Neural crest cell (in vitro differentiated cells): ENCODE measurements at regions not wholly inside any gene's neighbourhood (a gene's known extent, or its start where the extent isn't known, plus 50 kb on each side); places are given as distances from the start of the nearest gene placed in this dataset.

ENCODE experiments used
- DNase-seq: peaks from one replicate; pipeline ENCODE4 v3.0.0; 2021; ENCODE audit warnings: low read depth, mixed read lengths, low spot score
- H3K27ac Mint-ChIP-seq: one replicate; pipeline ENCODE4 v1.8.0; 2021; ENCODE audit warnings: mild to moderate bottlenecking, mixed read lengths; ENCODE audit not compliant: unreplicated experiment
- H3K27me3 Mint-ChIP-seq: 2 replicates; pipeline ENCODE4 v1.8.0; 2021; ENCODE audit warnings: low read depth, mild to moderate bottlenecking, mixed read lengths
- H3K36me3 Mint-ChIP-seq: 2 replicates; pipeline ENCODE4 v1.8.0; 2021; ENCODE audit warnings: low read depth, mild to moderate bottlenecking, mixed read lengths
- H3K4me1 Mint-ChIP-seq: 2 replicates; pipeline ENCODE4 v1.8.0; 2021; ENCODE audit warnings: mixed read lengths
- H3K4me3 Mint-ChIP-seq: one replicate; pipeline ENCODE4 v1.8.0; 2021; ENCODE audit warnings: mild to moderate bottlenecking, mixed read lengths
- H3K9me3 Mint-ChIP-seq: 2 replicates; pipeline ENCODE4 v1.8.0; 2021; ENCODE audit warnings: mixed read lengths
- TF ChIP-seq, protein P1 (sequence below): fragments of 200-600 bp; sonication (generic); conservative IDR thresholded peaks from 2 replicates; pipeline ENCODE4 v1.5.0; 2021; ENCODE audit warnings: antibody characterized with exemption, mild to moderate bottlenecking

DNA sequence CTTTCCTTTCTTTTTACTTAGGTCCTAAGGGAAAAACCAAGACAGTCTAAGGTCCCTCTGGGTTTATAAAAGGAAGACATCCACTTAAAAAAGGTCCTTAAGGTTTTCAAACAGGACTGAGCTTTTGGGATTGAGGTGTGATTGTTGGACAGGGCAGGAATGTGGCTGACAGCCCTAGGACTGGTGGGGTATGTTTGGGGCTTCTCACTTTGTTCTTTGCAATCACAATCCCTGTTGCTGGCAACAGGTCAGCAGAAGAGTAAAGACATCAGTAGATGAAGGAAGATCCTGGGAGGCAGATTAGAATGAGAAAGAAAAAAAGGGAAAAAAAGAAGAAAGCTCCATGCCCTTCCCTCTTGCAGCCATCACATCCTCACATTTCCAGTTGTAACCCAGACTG lies 101.4 kb upstream of the TARS1 start:
- Mint-ChIP-seq H3K27ac (peak overlapping the region; percentile 48), H3K4me1 (peaks cover 18% of the 10 kb centered on the region), H3K36me3 (no peaks in the 10 kb centered on the region), H3K9me3 (peaks cover 4% of the 10 kb centered on the region), H3K27me3 (no peaks in the 10 kb centered on the region), H3K4me3 (no peak overlapping the region)
- TF ChIP-seq, protein P1, sequence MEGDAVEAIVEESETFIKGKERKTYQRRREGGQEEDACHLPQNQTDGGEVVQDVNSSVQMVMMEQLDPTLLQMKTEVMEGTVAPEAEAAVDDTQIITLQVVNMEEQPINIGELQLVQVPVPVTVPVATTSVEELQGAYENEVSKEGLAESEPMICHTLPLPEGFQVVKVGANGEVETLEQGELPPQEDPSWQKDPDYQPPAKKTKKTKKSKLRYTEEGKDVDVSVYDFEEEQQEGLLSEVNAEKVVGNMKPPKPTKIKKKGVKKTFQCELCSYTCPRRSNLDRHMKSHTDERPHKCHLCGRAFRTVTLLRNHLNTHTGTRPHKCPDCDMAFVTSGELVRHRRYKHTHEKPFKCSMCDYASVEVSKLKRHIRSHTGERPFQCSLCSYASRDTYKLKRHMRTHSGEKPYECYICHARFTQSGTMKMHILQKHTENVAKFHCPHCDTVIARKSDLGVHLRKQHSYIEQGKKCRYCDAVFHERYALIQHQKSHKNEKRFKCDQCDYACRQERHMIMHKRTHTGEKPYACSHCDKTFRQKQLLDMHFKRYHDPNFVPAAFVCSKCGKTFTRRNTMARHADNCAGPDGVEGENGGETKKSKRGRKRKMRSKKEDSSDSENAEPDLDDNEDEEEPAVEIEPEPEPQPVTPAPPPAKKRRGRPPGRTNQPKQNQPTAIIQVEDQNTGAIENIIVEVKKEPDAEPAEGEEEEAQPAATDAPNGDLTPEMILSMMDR, result no peak
- DNase-seq, result no peak

DNA sequence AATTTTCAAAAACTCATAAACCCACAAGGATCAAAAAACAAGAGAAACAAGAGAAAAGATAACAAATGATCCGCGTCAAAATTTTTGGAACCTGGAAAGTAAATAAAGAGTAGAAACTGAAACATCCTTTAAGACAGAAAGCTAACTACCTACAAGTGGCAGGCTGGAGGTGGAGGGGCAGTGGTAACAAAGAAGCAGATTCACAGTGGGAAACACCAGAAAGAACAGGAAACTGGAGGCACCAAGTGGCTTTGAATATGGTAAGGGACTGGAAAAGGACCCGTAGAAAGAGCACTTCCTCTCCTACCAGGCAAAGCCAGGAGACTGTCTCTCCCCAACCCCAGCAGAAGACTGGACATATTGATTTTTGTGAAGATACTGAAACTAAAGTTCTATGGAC lies 100.6 kb upstream of the TARS1 start:
- Mint-ChIP-seq H3K27me3 (no peaks in the 10 kb centered on the region), H3K27ac (peak overlapping the region; percentile 78), H3K36me3 (no peaks in the 10 kb centered on the region), H3K9me3 (peaks cover 1% of the 10 kb centered on the region), H3K4me3 (no peak overlapping the region), H3K4me1 (peaks cover 24% of the 10 kb centered on the region)
- TF ChIP-seq, protein P1, result no peak
- no peak for DNase-seq

DNA sequence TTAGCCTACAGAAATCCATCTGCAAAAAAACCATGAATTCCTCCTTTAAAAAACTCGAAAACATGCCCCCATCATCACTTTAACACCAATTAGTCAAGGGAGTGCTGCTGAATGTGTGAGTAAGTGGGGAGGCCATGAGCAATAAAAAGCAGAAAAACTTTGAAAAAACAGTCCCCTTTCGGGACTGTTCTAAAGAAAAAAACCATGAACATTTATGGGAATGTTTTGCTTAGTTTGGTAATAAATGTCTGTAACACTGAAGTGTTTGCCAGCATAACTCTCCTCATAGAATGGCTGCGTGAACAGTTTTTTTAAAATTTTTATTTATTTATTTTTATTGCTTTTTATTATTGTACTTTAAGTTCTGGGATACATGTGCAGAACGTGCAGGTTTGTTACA lies 99.4 kb upstream of the TARS1 start:
- Mint-ChIP-seq H3K27ac (no peak overlapping the region), H3K4me1 (peaks cover 31% of the 10 kb centered on the region), H3K9me3 (peaks cover 2% of the 10 kb centered on the region), H3K4me3 (no peak overlapping the region), H3K27me3 (no peaks in the 10 kb centered on the region), H3K36me3 (no peaks in the 10 kb centered on the region)
- TF ChIP-seq, protein P1, result no peak
- no peak for DNase-seq

DNA sequence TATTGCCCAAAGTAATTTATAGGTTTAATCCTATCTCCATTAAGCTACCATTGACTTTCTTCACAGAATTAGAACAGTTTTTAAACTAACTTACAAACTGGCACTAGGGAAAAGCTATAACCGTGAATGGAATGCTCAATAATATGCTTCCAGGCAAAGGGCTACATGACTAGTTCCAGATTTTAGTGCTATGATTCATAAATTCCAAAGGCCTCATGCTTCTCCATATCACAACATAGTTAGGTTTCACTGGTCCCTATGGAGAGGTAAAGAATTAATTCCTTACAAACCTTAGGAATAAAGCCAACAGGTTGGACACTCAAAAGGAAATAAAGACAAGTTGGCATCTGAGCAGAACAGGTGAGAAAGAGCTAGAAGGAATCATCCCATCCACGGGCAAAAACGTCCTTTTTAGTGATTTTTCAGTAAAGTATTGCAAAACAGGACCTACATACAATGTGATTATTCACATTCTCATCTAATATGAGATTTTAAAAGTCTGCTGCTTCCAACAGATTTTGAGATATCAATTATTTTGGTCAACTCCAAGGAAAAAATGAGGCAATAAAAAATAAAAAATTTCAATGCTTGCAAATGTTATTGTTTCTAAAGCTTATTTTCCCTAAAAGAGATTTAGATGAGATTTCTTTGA lies 97.0 kb upstream of the TARS1 start:
- H3K4me1 Mint-ChIP-seq, result peaks cover 31% of the 10 kb centered on the region
- no peaks in the 10 kb centered on the region for H3K36me3 Mint-ChIP-seq
- H3K4me3 Mint-ChIP-seq, result no peak overlapping the region
- no peaks in the 10 kb centered on the region for H3K27me3 Mint-ChIP-seq
- TF ChIP-seq, protein P1, result no peak
- no peak overlapping the region for H3K27ac Mint-ChIP-seq
- DNase-seq, result no peak
- H3K9me3 Mint-ChIP-seq, result peaks cover 2% of the 10 kb centered on the region

DNA sequence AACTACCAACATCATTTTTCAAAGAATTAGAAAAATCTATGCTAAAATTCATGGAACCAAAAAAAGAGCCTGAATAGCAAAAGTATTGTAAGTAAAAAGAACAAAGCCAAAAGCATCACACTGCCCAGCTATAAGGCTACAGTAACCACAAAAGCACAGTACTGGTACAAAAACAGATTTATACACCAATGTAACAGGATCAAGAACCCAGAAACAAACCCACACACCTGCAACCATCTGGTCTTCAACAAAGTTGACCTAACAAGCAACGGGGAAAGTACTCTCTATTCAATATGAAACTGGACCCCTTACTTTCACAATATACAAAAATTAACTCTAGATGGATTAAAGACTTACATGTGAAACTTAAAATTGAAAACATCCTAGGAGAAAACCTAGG lies 94.2 kb upstream of the TARS1 start:
- Mint-ChIP-seq H3K27ac (no peak overlapping the region), H3K36me3 (peaks cover 5% of the 10 kb centered on the region), H3K4me3 (no peak overlapping the region), H3K4me1 (peaks cover 16% of the 10 kb centered on the region), H3K27me3 (no peaks in the 10 kb centered on the region), H3K9me3 (peaks cover 7% of the 10 kb centered on the region)
- TF ChIP-seq, protein P1, result no peak
- no peak for DNase-seq
